GM12892 (cell line): ENCODE measurements at regions not wholly inside any gene's neighbourhood (a gene's known extent, or its start where the extent isn't known, plus 50 kb on each side); places are given as distances from the start of the nearest gene placed in this dataset.

ENCODE experiments used
- DNase-seq: peaks from one replicate; pipeline ENCODE4 v3.0.0; 2011; ENCODE audit not compliant: insufficient read length
- FAIRE-seq: peaks from 2 replicates; lab custom pipeline; 2011; peaks lifted over from hg19 to GRCh38; lab: Jason Lieb, UNC
- POLR2A ChIP-seq: IDR thresholded peaks from 2 replicates; pipeline ENCODE4 v1.6.1; 2011; ENCODE audit warnings: low read depth, low read length, control low read depth
- POLR2AphosphoS5 ChIP-seq: IDR thresholded peaks from 2 replicates; pipeline ENCODE4 v1.6.1; 2011; ENCODE audit warnings: low read depth, low read length, control low read depth
- TAF1 ChIP-seq: IDR thresholded peaks from 2 replicates; pipeline ENCODE4 v1.6.1; 2011; ENCODE audit warnings: low read depth, mild to moderate bottlenecking, control low read depth, low read length, borderline replicate concordance

- TF ChIP-seq TAF1 (no peak), POLR2AphosphoS5 (no peak), POLR2A (no peak)
- no peak for DNase-seq
- no peak for FAIRE-seq
Observed at GRCh38 chr21:32055305-32055704, 182.5 kb downstream of the HUNK start.
